WTC11 (cell line): ENCODE measurements at regions not wholly inside any gene's neighbourhood (a gene's known extent, or its start where the extent isn't known, plus 50 kb on each side); places are given as distances from the start of the nearest gene placed in this dataset.
"Not testable (repeated sequence)": the region's sequence is repeated elsewhere in the genome, so short reads cannot be mapped to it uniquely, and the experiment has no call there.

Source experiments
- CTCF ChIP-seq: fragments of 200-600 bp; IDR thresholded peaks from 2 replicates; pipeline ENCODE4 v1.8.0; 2022; ENCODE audit warnings: antibody characterized with exemption
- NR3C1 ChIP-seq: sonication (generic); formaldehyde crosslinking; conservative IDR thresholded peaks from 2 replicates; pipeline ENCODE4 v1.8.1; 2023; ENCODE audit warnings: low read depth, mild to moderate bottlenecking, missing genetic modification reagents
- TF ChIP-seq, protein P1 (sequence below): sonication (generic); formaldehyde crosslinking; IDR thresholded peaks from 2 replicates; pipeline ENCODE4 v1.8.1; 2023; ENCODE audit warnings: mild to moderate bottlenecking, missing genetic modification reagents, moderate library complexity
- TF ChIP-seq, protein P2 (sequence below): fragments of 250-450 bp; sonication (Bioruptor Pico); IDR thresholded peaks from 2 replicates; pipeline ENCODE4 v2.1.2; 2022; ENCODE audit warnings: mild to moderate bottlenecking, moderate library complexity

DNA sequence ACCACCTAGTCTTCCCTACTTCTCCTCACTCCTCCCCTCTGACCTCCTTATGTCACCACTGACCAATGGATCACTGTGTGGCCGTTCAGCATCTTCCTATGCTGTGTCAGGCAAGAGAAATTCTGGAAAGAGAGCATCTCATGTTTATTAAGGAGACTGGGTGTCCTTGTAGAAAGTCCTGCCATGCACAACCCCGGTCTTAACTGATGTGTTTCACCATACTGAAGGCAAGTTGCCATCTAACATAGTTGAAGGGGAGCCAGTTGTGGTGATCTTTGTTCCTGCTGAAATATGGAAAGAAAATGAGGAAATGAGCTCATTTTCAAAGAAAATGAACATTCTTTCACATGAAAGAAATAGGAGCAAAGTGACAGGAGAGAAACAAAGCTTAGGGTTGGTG lies 167.3 kb downstream of the ANKRD36B start:
- TF ChIP-seq CTCF; NR3C1 (CRISPR knock-in tag): not testable (repeated sequence)
- TF ChIP-seq, protein P1, sequence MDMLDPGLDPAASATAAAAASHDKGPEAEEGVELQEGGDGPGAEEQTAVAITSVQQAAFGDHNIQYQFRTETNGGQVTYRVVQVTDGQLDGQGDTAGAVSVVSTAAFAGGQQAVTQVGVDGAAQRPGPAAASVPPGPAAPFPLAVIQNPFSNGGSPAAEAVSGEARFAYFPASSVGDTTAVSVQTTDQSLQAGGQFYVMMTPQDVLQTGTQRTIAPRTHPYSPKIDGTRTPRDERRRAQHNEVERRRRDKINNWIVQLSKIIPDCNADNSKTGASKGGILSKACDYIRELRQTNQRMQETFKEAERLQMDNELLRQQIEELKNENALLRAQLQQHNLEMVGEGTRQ (CRISPR knock-in tag), result not testable (repeated sequence)
- TF ChIP-seq, protein P2, sequence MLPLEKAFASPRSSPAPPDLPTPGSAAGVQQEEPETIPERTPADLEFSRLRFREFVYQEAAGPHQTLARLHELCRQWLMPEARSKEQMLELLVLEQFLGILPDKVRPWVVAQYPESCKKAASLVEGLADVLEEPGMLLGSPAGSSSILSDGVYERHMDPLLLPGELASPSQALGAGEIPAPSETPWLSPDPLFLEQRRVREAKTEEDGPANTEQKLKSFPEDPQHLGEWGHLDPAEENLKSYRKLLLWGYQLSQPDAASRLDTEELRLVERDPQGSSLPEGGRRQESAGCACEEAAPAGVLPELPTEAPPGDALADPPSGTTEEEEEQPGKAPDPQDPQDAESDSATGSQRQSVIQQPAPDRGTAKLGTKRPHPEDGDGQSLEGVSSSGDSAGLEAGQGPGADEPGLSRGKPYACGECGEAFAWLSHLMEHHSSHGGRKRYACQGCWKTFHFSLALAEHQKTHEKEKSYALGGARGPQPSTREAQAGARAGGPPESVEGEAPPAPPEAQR, result not testable (repeated sequence)
